ENCODE measurements at regions not wholly inside any gene's neighbourhood (a gene's known extent, or its start where the extent isn't known, plus 50 kb on each side); places are given as distances from the start of the nearest gene placed in this dataset.

GRCh38 chr1:114209971-114210370 is 56.3 kb upstream of the SYT6 start:
- Histone ChIP-seq H3K4me2 (ENCODE audit: low read length) (no peak overlapping the region), H3K4me1 (ENCODE audit: control insufficient read depth in 1 of 2, insufficient read depth in 2 of 2, low read length in 2 of 2) (no peaks in the 10 kb centered on the region), H3K79me2 (ENCODE audit: insufficient read depth, low read length) (no peaks in the 10 kb centered on the region), H3K27me3 (ENCODE audit: insufficient read depth, low read length) (peaks cover 92% of the 10 kb centered on the region), H3K9me2 (ENCODE audit: insufficient read depth) (no peaks in the 10 kb centered on the region), H2AFZ (ENCODE audit: low read depth, low read length, poor library complexity, severe bottlenecking) (no peak overlapping the region), H3K9me3 (ENCODE audit: control insufficient read depth in 1 of 2, insufficient read depth in 1 of 2, low read depth in 1 of 2, low read length in 2 of 2) (no peaks in the 10 kb centered on the region), H3K36me3 (ENCODE audit: control insufficient read depth in 1 of 2, insufficient read depth in 2 of 2, low read length in 2 of 2) (no peaks in the 10 kb centered on the region), H3K9ac (ENCODE audit: low read length) (no peak overlapping the region), H3K27ac (ENCODE audit: low read depth, low read length) (no peak overlapping the region), H3K4me3 (replicated peaks in 1 of 2; ENCODE audit: low read depth in 1 of 2, low read length in 2 of 2) (no peak overlapping the region), H4K20me1 (ENCODE audit: insufficient read depth) (no peaks in the 10 kb centered on the region)
- ChIA-PET POLR2A (no interaction called here), CTCF (interaction anchor here (0.6 kb wide), 1 partner anchor 73 kb away, joined by 3 read pairs; no protein-coding TSS in a partner anchor), RAD21 (ENCODE audit: low non-redundant PET in 1 of 2, low total read pairs in 2 of 2, uncharacterized antibody in 2 of 2, unreplicated experiment in 2 of 2) (no interaction called here)
- intact Hi-C loops (cut with micrococcal nuclease), result no loop called here
- TF ChIP-seq YY1 (IDR thresholded peaks at IDR 0.05; ENCODE audit: extremely low read depth, insufficient replicate concordance, low read depth, low read length) (no peak), ZFX (IDR thresholded peaks at IDR 0.05) (no peak), ZNF274 (IDR thresholded peaks at IDR 0.05; ENCODE audit: low read depth, low read length) (no peak), ZBTB33 (IDR thresholded peaks at IDR 0.05; ENCODE audit: extremely low read depth, insufficient replicate concordance, low read length) (no peak), EZH2phosphoT487 (IDR thresholded peaks at IDR 0.05; ENCODE audit: borderline replicate concordance) (no peak), JUND (IDR thresholded peaks at IDR 0.05) (no peak), EZH2 (IDR thresholded peaks at IDR 0.05) (no peak), TCF7L2 (IDR thresholded peaks at IDR 0.05; ENCODE audit: borderline replicate concordance, extremely low read depth, insufficient read depth, insufficient read length) (no peak), EGR1 (IDR thresholded peaks at IDR 0.05; ENCODE audit: low read depth) (no peak), RAD21 (IDR thresholded peaks at IDR 0.05; ENCODE audit: low read depth) (no peak), SRF (IDR thresholded peaks at IDR 0.05; ENCODE audit: low read depth) (no peak), SP1 (IDR thresholded peaks at IDR 0.05; ENCODE audit: low read depth) (no peak)
- TF ChIP-seq, protein P1, sequence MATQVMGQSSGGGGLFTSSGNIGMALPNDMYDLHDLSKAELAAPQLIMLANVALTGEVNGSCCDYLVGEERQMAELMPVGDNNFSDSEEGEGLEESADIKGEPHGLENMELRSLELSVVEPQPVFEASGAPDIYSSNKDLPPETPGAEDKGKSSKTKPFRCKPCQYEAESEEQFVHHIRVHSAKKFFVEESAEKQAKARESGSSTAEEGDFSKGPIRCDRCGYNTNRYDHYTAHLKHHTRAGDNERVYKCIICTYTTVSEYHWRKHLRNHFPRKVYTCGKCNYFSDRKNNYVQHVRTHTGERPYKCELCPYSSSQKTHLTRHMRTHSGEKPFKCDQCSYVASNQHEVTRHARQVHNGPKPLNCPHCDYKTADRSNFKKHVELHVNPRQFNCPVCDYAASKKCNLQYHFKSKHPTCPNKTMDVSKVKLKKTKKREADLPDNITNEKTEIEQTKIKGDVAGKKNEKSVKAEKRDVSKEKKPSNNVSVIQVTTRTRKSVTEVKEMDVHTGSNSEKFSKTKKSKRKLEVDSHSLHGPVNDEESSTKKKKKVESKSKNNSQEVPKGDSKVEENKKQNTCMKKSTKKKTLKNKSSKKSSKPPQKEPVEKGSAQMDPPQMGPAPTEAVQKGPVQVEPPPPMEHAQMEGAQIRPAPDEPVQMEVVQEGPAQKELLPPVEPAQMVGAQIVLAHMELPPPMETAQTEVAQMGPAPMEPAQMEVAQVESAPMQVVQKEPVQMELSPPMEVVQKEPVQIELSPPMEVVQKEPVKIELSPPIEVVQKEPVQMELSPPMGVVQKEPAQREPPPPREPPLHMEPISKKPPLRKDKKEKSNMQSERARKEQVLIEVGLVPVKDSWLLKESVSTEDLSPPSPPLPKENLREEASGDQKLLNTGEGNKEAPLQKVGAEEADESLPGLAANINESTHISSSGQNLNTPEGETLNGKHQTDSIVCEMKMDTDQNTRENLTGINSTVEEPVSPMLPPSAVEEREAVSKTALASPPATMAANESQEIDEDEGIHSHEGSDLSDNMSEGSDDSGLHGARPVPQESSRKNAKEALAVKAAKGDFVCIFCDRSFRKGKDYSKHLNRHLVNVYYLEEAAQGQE (IDR thresholded peaks at IDR 0.05; ENCODE audit: low read depth), result no peak
- TF ChIP-seq, protein P2, sequence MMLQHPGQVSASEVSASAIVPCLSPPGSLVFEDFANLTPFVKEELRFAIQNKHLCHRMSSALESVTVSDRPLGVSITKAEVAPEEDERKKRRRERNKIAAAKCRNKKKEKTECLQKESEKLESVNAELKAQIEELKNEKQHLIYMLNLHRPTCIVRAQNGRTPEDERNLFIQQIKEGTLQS (IDR thresholded peaks at IDR 0.05), result no peak
- TF ChIP-seq, protein P3, sequence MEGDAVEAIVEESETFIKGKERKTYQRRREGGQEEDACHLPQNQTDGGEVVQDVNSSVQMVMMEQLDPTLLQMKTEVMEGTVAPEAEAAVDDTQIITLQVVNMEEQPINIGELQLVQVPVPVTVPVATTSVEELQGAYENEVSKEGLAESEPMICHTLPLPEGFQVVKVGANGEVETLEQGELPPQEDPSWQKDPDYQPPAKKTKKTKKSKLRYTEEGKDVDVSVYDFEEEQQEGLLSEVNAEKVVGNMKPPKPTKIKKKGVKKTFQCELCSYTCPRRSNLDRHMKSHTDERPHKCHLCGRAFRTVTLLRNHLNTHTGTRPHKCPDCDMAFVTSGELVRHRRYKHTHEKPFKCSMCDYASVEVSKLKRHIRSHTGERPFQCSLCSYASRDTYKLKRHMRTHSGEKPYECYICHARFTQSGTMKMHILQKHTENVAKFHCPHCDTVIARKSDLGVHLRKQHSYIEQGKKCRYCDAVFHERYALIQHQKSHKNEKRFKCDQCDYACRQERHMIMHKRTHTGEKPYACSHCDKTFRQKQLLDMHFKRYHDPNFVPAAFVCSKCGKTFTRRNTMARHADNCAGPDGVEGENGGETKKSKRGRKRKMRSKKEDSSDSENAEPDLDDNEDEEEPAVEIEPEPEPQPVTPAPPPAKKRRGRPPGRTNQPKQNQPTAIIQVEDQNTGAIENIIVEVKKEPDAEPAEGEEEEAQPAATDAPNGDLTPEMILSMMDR (IDR thresholded peaks at IDR 0.05 in 2 of 3, conservative IDR thresholded peaks at IDR 0.05 in 1 of 3; ENCODE audit: borderline replicate concordance in 1 of 3, insufficient read depth in 1 of 3, low read depth in 2 of 3, low read length in 2 of 3), result no peak
- TF ChIP-seq, protein P4, sequence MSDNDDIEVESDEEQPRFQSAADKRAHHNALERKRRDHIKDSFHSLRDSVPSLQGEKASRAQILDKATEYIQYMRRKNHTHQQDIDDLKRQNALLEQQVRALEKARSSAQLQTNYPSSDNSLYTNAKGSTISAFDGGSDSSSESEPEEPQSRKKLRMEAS (IDR thresholded peaks at IDR 0.05), result no peak
- no TSS peak for BruUV-seq (replicated peaks)
- no peak for ATAC-seq
- DNase-seq (ENCODE audit: low read depth, low spot score), result no peak
